GM12873 (cell line): ENCODE measurements at regions not wholly inside any gene's neighbourhood (a gene's known extent, or its start where the extent isn't known, plus 50 kb on each side); places are given as distances from the start of the nearest gene placed in this dataset.

Source experiments
- CTCF ChIP-seq: IDR thresholded peaks from 2 replicates; pipeline ENCODE4 v1.5.1; 2012; ENCODE audit warnings: low read depth, mild to moderate bottlenecking, moderate library complexity, low read length, control low read depth; ENCODE audit not compliant: insufficient read depth; ENCODE audit errors: missing control alignments

GRCh38 chr18:28834889-28835288 is 658.0 kb upstream of the CDH2 start:
- no peak for TF ChIP-seq CTCF

- no peak for TF ChIP-seq CTCF
Observed at GRCh38 chr18:28831908-28832307, 655.0 kb upstream of the CDH2 start.

GRCh38 chr18:28831476-28831875 is 654.5 kb upstream of the CDH2 start:
- TF ChIP-seq CTCF: no peak

- TF ChIP-seq CTCF: no peak
Observed at GRCh38 chr18:28826107-28826506, 649.2 kb upstream of the CDH2 start.

- no peak for TF ChIP-seq CTCF
Observed at GRCh38 chr18:28824183-28824574, 647.2 kb upstream of the CDH2 start.

- no peak for TF ChIP-seq CTCF
Observed at GRCh38 chr18:28823506-28824182, 646.7 kb upstream of the CDH2 start.

GRCh38 chr18:28820353-28820752 is 643.4 kb upstream of the CDH2 start:
- no peak for TF ChIP-seq CTCF
